ENCODE measurements at regions not wholly inside any gene's neighbourhood (a gene's known extent, or its start where the extent isn't known, plus 50 kb on each side); places are given as distances from the start of the nearest gene placed in this dataset.

DNA sequence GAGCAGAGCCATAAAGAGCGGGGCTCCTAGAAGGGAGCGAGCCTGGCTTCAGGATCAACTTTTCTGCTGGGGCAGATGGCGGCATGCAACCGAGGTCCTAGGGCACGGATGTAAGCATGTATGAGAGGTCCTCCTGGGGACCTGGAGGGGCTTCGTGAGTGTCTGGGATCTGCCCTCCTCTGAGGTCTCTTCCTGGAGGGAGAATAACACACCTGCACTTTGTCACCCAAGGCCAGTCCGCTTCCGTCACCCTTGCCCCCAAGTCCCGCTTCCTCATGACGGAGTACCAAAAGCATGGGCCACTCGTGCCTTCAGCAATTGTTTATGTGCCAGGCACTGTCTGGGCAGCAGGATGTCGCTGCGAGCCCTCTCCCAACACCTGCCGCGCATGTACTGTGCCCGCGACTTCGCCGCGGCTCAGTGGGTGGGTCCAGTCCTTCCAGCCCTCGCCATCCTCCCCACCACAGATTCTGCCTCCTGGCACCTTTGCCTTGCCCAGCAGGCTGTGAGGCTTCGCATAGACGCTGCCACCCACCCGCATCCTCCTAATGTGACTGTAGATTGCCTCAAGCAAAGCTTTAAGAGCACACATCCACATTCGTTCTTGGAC, 60.0 kb upstream of the TMPRSS2 start (continued):
- TF ChIP-seq, protein P1, sequence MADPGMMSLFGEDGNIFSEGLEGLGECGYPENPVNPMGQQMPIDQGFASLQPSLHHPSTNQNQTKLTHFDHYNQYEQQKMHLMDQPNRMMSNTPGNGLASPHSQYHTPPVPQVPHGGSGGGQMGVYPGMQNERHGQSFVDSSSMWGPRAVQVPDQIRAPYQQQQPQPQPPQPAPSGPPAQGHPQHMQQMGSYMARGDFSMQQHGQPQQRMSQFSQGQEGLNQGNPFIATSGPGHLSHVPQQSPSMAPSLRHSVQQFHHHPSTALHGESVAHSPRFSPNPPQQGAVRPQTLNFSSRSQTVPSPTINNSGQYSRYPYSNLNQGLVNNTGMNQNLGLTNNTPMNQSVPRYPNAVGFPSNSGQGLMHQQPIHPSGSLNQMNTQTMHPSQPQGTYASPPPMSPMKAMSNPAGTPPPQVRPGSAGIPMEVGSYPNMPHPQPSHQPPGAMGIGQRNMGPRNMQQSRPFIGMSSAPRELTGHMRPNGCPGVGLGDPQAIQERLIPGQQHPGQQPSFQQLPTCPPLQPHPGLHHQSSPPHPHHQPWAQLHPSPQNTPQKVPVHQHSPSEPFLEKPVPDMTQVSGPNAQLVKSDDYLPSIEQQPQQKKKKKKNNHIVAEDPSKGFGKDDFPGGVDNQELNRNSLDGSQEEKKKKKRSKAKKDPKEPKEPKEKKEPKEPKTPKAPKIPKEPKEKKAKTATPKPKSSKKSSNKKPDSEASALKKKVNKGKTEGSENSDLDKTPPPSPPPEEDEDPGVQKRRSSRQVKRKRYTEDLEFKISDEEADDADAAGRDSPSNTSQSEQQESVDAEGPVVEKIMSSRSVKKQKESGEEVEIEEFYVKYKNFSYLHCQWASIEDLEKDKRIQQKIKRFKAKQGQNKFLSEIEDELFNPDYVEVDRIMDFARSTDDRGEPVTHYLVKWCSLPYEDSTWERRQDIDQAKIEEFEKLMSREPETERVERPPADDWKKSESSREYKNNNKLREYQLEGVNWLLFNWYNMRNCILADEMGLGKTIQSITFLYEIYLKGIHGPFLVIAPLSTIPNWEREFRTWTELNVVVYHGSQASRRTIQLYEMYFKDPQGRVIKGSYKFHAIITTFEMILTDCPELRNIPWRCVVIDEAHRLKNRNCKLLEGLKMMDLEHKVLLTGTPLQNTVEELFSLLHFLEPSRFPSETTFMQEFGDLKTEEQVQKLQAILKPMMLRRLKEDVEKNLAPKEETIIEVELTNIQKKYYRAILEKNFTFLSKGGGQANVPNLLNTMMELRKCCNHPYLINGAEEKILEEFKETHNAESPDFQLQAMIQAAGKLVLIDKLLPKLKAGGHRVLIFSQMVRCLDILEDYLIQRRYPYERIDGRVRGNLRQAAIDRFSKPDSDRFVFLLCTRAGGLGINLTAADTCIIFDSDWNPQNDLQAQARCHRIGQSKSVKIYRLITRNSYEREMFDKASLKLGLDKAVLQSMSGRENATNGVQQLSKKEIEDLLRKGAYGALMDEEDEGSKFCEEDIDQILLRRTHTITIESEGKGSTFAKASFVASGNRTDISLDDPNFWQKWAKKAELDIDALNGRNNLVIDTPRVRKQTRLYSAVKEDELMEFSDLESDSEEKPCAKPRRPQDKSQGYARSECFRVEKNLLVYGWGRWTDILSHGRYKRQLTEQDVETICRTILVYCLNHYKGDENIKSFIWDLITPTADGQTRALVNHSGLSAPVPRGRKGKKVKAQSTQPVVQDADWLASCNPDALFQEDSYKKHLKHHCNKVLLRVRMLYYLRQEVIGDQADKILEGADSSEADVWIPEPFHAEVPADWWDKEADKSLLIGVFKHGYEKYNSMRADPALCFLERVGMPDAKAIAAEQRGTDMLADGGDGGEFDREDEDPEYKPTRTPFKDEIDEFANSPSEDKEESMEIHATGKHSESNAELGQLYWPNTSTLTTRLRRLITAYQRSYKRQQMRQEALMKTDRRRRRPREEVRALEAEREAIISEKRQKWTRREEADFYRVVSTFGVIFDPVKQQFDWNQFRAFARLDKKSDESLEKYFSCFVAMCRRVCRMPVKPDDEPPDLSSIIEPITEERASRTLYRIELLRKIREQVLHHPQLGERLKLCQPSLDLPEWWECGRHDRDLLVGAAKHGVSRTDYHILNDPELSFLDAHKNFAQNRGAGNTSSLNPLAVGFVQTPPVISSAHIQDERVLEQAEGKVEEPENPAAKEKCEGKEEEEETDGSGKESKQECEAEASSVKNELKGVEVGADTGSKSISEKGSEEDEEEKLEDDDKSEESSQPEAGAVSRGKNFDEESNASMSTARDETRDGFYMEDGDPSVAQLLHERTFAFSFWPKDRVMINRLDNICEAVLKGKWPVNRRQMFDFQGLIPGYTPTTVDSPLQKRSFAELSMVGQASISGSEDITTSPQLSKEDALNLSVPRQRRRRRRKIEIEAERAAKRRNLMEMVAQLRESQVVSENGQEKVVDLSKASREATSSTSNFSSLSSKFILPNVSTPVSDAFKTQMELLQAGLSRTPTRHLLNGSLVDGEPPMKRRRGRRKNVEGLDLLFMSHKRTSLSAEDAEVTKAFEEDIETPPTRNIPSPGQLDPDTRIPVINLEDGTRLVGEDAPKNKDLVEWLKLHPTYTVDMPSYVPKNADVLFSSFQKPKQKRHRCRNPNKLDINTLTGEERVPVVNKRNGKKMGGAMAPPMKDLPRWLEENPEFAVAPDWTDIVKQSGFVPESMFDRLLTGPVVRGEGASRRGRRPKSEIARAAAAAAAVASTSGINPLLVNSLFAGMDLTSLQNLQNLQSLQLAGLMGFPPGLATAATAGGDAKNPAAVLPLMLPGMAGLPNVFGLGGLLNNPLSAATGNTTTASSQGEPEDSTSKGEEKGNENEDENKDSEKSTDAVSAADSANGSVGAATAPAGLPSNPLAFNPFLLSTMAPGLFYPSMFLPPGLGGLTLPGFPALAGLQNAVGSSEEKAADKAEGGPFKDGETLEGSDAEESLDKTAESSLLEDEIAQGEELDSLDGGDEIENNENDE (IDR thresholded peaks at IDR 0.05; ENCODE audit: insufficient replicate concordance, low read length), result no peak

Measured in H1 (cell line).